Erythroblast (primary cell): ENCODE measurements at regions not wholly inside any gene's neighbourhood (a gene's known extent, or its start where the extent isn't known, plus 50 kb on each side); places are given as distances from the start of the nearest gene placed in this dataset.

Experiments
- GATA1 ChIP-seq: IDR thresholded peaks from 2 replicates; pipeline ENCODE4 v1.6.1; 2011; ENCODE audit warnings: low read depth, mild to moderate bottlenecking, control low read depth, low read length, moderate library complexity
- POLR2A ChIP-seq: IDR thresholded peaks from 2 replicates; pipeline ENCODE4 v1.6.1; 2011; ENCODE audit warnings: mild to moderate bottlenecking, low read length

DNA sequence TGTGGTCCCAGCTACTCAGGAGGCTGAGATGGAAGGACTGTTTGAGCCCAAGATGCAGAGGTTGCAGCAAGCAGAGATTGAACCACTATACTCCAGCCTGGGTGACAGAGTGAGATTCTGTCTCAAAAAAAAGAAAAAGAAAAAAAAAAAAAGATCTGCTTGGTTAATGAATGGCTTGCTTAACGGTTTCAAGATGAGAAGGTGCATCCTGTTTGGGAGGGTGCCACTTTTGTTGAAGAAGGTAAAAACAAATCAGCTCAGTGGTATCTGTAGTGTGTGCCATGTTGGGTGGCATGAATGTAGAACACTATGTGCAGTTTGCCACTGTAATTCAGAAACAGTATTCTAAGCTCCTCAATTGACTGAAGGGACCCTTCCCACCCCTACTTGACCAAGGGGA, 94.9 kb upstream of the ETV3 start:
- TF ChIP-seq POLR2A (no peak), GATA1 (no peak)
